ENCODE measurements at regions not wholly inside any gene's neighbourhood (a gene's known extent, or its start where the extent isn't known, plus 50 kb on each side); places are given as distances from the start of the nearest gene placed in this dataset.

DNA sequence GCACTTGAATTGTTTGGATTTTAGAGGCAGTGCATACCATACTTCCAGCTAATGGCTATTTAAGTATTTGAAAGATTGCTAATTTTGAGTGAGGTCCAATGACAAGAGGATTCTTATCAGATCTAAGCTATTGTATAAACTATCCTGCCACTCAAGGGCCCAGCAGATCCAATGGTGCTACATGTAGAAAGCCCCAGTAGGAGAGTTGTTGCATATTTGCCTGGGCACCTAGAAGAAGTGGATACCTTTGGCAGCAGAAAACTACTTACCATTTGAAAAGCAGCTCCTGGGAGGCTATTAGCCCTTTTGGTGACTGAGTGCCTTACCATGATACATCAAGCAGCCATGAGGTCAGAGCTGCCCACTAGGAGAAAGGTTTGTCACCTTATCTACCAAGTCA is 447.3 kb downstream of the C4orf33 start:
- TF ChIP-seq, protein P1, sequence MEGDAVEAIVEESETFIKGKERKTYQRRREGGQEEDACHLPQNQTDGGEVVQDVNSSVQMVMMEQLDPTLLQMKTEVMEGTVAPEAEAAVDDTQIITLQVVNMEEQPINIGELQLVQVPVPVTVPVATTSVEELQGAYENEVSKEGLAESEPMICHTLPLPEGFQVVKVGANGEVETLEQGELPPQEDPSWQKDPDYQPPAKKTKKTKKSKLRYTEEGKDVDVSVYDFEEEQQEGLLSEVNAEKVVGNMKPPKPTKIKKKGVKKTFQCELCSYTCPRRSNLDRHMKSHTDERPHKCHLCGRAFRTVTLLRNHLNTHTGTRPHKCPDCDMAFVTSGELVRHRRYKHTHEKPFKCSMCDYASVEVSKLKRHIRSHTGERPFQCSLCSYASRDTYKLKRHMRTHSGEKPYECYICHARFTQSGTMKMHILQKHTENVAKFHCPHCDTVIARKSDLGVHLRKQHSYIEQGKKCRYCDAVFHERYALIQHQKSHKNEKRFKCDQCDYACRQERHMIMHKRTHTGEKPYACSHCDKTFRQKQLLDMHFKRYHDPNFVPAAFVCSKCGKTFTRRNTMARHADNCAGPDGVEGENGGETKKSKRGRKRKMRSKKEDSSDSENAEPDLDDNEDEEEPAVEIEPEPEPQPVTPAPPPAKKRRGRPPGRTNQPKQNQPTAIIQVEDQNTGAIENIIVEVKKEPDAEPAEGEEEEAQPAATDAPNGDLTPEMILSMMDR (IDR thresholded peaks at IDR 0.05; ENCODE audit: low read depth, low read length) = no peak
- TF ChIP-seq POLR2A (IDR thresholded peaks at IDR 0.05; ENCODE audit: extremely low read depth, insufficient read length) = no peak
- TF ChIP-seq MYC (IDR thresholded peaks at IDR 0.05; ENCODE audit: low read depth, low read length) = no peak
- no peak for TF ChIP-seq MAX (IDR thresholded peaks at IDR 0.05; ENCODE audit: low read depth, low read length)
